ENCODE measurements at regions not wholly inside any gene's neighbourhood (a gene's known extent, or its start where the extent isn't known, plus 50 kb on each side); places are given as distances from the start of the nearest gene placed in this dataset.

GRCh38 chr1:96464066-96464465 lies 257.5 kb upstream of the PTBP2 start:
- no peak overlapping the region for H3K4me2 ChIP-seq (ENCODE audit: low read depth, low read length, poor library complexity, severe bottlenecking)
- H3K79me2 ChIP-seq (ENCODE audit: insufficient read depth, low read length) = no peaks in the 10 kb centered on the region
- H4K20me1 ChIP-seq (ENCODE audit: insufficient read depth, low read length, poor library complexity, severe bottlenecking) = no peaks in the 10 kb centered on the region
- no peaks in the 10 kb centered on the region for H3F3A ChIP-seq (ENCODE audit: low read depth)
- H2AFZ ChIP-seq (ENCODE audit: low read length) = no peak overlapping the region
- H3K9me2 ChIP-seq (replicated peaks; ENCODE audit: low read depth, low read length) = no peaks in the 10 kb centered on the region
- H3K9ac ChIP-seq (ENCODE audit: low read depth, low read length, poor library complexity, severe bottlenecking) = no peak overlapping the region
- H3K27me3 ChIP-seq (ENCODE audit: insufficient read depth, low read length, poor library complexity, severe bottlenecking) = no peaks in the 10 kb centered on the region
- TF ChIP-seq EZH2phosphoT487 (IDR thresholded peaks at IDR 0.05; ENCODE audit: borderline replicate concordance) (no peak), CTCF (conservative IDR thresholded peaks at IDR 0.05; ENCODE audit: low read length) (no peak)
- no peaks in the 10 kb centered on the region for H3K36me3 ChIP-seq (ENCODE audit: insufficient read depth, low read length)
- H3K9me3 ChIP-seq (ENCODE audit: insufficient read depth, low read depth, low read length) = no peaks in the 10 kb centered on the region
- H3K4me1 ChIP-seq (ENCODE audit: insufficient read depth, low read length, poor library complexity, severe bottlenecking) = no peaks in the 10 kb centered on the region
- no peak overlapping the region for H3K4me3 ChIP-seq (ENCODE audit: low read length, poor library complexity, severe bottlenecking)

- no peak overlapping the region for H2AFZ ChIP-seq (ENCODE audit: low read length)
- H3K36me3 ChIP-seq (ENCODE audit: insufficient read depth, low read length) = no peaks in the 10 kb centered on the region
- H3K79me2 ChIP-seq (ENCODE audit: insufficient read depth, low read length) = no peaks in the 10 kb centered on the region
- H3K27me3 ChIP-seq (ENCODE audit: insufficient read depth, low read length, poor library complexity, severe bottlenecking) = no peaks in the 10 kb centered on the region
- H3K4me1 ChIP-seq (ENCODE audit: insufficient read depth, low read length, poor library complexity, severe bottlenecking) = no peaks in the 10 kb centered on the region
- H3F3A ChIP-seq (ENCODE audit: low read depth) = no peaks in the 10 kb centered on the region
- no peaks in the 10 kb centered on the region for H3K9me2 ChIP-seq (replicated peaks; ENCODE audit: low read depth, low read length)
- H3K4me3 ChIP-seq (ENCODE audit: low read length, poor library complexity, severe bottlenecking) = no peak overlapping the region
- no peak overlapping the region for H3K4me2 ChIP-seq (ENCODE audit: low read depth, low read length, poor library complexity, severe bottlenecking)
- no peak overlapping the region for H3K9ac ChIP-seq (ENCODE audit: low read depth, low read length, poor library complexity, severe bottlenecking)
- H4K20me1 ChIP-seq (ENCODE audit: insufficient read depth, low read length, poor library complexity, severe bottlenecking) = no peaks in the 10 kb centered on the region
- TF ChIP-seq CTCF (conservative IDR thresholded peaks at IDR 0.05; ENCODE audit: low read length) = no peak
- no peak for TF ChIP-seq EZH2phosphoT487 (IDR thresholded peaks at IDR 0.05; ENCODE audit: borderline replicate concordance)
- no peaks in the 10 kb centered on the region for H3K9me3 ChIP-seq (ENCODE audit: insufficient read depth, low read depth, low read length)
Measured at GRCh38 chr1:96464522-96464921, 257.1 kb upstream of the PTBP2 start.

- no peak overlapping the region for H3K4me2 ChIP-seq (ENCODE audit: low read depth, low read length, poor library complexity, severe bottlenecking)
- no peaks in the 10 kb centered on the region for H3K9me2 ChIP-seq (replicated peaks; ENCODE audit: low read depth, low read length)
- no peaks in the 10 kb centered on the region for H3K4me1 ChIP-seq (ENCODE audit: insufficient read depth, low read length, poor library complexity, severe bottlenecking)
- H3F3A ChIP-seq (ENCODE audit: low read depth) = no peaks in the 10 kb centered on the region
- no peak overlapping the region for H3K9ac ChIP-seq (ENCODE audit: low read depth, low read length, poor library complexity, severe bottlenecking)
- TF ChIP-seq CTCF (conservative IDR thresholded peaks at IDR 0.05; ENCODE audit: low read length) = no peak
- H2AFZ ChIP-seq (ENCODE audit: low read length) = no peak overlapping the region
- no peak overlapping the region for H3K4me3 ChIP-seq (ENCODE audit: low read length, poor library complexity, severe bottlenecking)
- no peaks in the 10 kb centered on the region for H3K79me2 ChIP-seq (ENCODE audit: insufficient read depth, low read length)
- no peaks in the 10 kb centered on the region for H3K36me3 ChIP-seq (ENCODE audit: insufficient read depth, low read length)
- H3K9me3 ChIP-seq (ENCODE audit: insufficient read depth, low read depth, low read length) = no peaks in the 10 kb centered on the region
- no peaks in the 10 kb centered on the region for H4K20me1 ChIP-seq (ENCODE audit: insufficient read depth, low read length, poor library complexity, severe bottlenecking)
- no peaks in the 10 kb centered on the region for H3K27me3 ChIP-seq (ENCODE audit: insufficient read depth, low read length, poor library complexity, severe bottlenecking)
Measured at GRCh38 chr1:96464991-96465390, 256.6 kb upstream of the PTBP2 start.
